ENCODE measurements at regions not wholly inside any gene's neighbourhood (a gene's known extent, or its start where the extent isn't known, plus 50 kb on each side); places are given as distances from the start of the nearest gene placed in this dataset.

DNA sequence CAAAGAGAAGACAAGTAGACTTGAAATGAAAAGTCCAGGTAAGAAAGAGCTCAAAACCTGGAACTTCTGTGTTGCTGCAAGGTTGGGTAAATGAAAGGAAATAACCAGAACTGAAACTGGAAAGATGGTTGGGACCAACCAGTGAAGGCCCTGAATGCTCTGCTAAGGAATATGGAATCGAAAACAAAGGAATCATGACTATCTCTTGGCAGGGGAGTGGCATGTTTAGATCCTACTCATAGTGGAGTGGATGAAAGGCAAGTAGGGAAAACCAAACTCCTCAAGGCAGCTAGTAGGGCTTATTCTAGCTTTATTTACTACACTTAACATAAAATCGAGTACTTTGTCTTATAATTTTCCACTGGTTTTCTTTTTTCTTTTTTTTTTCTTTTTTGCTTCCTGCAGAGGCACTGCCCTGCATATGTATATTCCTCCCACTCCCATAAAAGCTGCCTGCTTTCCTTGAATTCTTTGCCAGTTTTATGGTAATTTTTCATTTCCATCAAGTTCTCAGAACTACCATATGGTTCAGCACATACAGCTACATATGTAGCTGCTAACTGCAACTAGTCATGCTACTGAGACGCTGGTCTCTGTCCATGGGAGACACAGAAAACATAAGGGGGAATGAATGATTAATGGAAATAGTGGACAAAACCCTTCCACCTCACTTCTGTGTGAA, 247.1 kb upstream of the TMTC1 start:
- no peak for TF ChIP-seq POLR2A (IDR thresholded peaks at IDR 0.05)
- TF ChIP-seq EP300 (IDR thresholded peaks at IDR 0.05) = no peak
- TF ChIP-seq POLR2AphosphoS5 (IDR thresholded peaks at IDR 0.05) = no peak
- TF ChIP-seq, protein P1, sequence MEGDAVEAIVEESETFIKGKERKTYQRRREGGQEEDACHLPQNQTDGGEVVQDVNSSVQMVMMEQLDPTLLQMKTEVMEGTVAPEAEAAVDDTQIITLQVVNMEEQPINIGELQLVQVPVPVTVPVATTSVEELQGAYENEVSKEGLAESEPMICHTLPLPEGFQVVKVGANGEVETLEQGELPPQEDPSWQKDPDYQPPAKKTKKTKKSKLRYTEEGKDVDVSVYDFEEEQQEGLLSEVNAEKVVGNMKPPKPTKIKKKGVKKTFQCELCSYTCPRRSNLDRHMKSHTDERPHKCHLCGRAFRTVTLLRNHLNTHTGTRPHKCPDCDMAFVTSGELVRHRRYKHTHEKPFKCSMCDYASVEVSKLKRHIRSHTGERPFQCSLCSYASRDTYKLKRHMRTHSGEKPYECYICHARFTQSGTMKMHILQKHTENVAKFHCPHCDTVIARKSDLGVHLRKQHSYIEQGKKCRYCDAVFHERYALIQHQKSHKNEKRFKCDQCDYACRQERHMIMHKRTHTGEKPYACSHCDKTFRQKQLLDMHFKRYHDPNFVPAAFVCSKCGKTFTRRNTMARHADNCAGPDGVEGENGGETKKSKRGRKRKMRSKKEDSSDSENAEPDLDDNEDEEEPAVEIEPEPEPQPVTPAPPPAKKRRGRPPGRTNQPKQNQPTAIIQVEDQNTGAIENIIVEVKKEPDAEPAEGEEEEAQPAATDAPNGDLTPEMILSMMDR (IDR thresholded peaks at IDR 0.05) = no peak
- WGBS, 2 donors = 69 to 79% methylated on average over 3 of the region's 3 CpGs
- Histone ChIP-seq H3K27ac (no peak overlapping the region), H3K4me3 (no peak overlapping the region), H3K36me3 (no peaks in the 10 kb centered on the region), H3K27me3 (no peaks in the 10 kb centered on the region), H3K4me1 (no peaks in the 10 kb centered on the region), H3K9me3 (no peaks in the 10 kb centered on the region)
- intact Hi-C loops (cut with DNase I) = no loop called here
- no peak for DNase-seq

DNA sequence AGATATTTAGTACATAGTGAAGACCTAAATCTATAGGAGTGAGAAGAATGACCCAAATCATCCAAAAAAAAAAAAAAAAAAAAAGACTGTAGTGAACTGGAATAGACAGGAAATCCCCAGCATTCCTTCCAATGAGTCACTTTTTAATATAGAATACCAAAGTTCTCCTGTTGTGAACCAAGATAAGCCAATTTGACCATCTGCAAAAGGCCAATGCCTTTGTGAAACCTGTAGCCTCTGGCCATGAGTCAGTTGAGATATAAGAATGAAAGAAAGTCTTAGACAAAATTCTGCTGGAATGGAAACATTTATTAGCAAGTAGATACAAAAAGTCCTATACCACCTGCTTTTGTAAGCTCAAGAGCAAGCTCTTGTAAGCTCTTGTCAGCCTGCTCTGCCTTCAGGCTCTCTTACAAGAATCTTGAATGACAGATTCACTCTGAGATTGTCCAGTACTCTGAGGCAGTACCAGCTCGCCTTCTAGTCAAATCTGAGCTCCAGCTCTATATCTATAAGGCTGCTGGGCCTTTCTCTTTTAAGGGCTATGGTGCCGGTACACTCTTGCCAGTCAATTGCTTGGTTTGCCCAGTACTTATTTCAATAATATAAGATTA, 243.0 kb upstream of the TMTC1 start:
- DNase-seq = no peak
- H3K4me1 ChIP-seq = peaks cover 0 to 6% (median 3%) of the 10 kb centered on the region in 4 donors
- intact Hi-C loops (cut with DNase I) = no loop called here

DNA sequence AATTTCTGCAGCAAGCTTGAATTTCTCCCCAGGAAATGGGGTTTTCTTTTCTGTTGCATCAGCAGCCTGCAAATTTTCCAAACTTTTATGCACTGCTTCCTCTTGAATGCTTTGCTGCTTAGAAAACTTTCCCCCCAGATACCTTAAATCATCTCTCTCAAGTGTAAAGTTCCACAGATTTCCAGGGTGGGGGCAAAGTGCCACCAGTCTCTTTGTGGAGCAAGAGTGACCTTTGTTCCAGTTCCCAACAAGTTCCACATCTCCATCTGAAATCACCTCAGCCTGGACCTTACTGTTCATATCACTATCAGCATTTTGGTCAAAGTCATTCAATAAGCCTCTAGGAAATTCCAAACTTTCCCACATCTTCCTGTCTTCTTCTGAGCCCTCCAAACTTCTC, 241.6 kb upstream of the TMTC1 start:
- TF ChIP-seq POLR2AphosphoS5 (IDR thresholded peaks at IDR 0.05) (no peak), EP300 (IDR thresholded peaks at IDR 0.05) (no peak), POLR2A (IDR thresholded peaks at IDR 0.05) (no peak)
- TF ChIP-seq, protein P1 (IDR thresholded peaks at IDR 0.05) = no peak
- H3K27ac ChIP-seq = no peak overlapping the region
- no peak overlapping the region for H3K4me3 ChIP-seq
- H3K36me3 ChIP-seq = no peaks in the 10 kb centered on the region
- no peaks in the 10 kb centered on the region for H3K9me3 ChIP-seq
- H3K4me1 ChIP-seq = peaks cover 0 to 6% (median 3%) of the 10 kb centered on the region in 4 donors
- no peaks in the 10 kb centered on the region for H3K27me3 ChIP-seq
- DNase-seq = no peak
- intact Hi-C loops (cut with DNase I) = no loop called here

More for the DNA sequence above, 243.0 kb upstream of the TMTC1 start:
- no peak overlapping the region for H3K27ac ChIP-seq
- H3K36me3 ChIP-seq = no peaks in the 10 kb centered on the region
- H3K4me3 ChIP-seq = no peak overlapping the region
- H3K27me3 ChIP-seq = no peaks in the 10 kb centered on the region
- whole genome bisulfite sequencing, 2 donors = 57 to 82% methylated on average over 2 of the region's 2 CpGs
- TF ChIP-seq POLR2A (IDR thresholded peaks at IDR 0.05) (no peak), POLR2AphosphoS5 (IDR thresholded peaks at IDR 0.05) (no peak), EP300 (IDR thresholded peaks at IDR 0.05) (no peak)
- TF ChIP-seq, protein P1 (IDR thresholded peaks at IDR 0.05) = no peak
- H3K9me3 ChIP-seq = no peaks in the 10 kb centered on the region

DNA sequence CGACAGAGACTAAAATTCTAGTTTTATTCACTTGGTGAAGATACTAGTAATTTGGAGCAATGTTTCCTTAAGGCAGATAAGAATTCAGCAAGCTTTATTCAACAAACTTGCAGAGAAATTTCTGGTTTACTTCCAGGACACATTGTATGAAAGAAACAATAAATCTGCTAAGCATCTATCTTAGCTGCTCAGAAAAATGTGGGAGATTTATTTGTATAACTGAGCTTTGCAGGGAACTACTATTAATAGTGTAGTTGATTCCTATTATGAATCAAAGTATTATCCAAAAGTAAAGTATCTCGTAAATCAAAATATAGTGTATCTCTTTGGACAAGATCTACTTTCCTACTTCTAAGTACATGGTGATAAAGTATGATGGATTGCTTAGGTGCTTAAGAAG, 239.4 kb upstream of the TMTC1 start:
- WGBS, 2 donors = 73 to 87% methylated on average over 2 of the region's 2 CpGs
- H3K27ac ChIP-seq = no peak overlapping the region
- no peak for DNase-seq
- H3K36me3 ChIP-seq = no peaks in the 10 kb centered on the region
- H3K4me1 ChIP-seq = peaks cover 0 to 6% (median 3%) of the 10 kb centered on the region in 4 donors
- intact Hi-C loops (cut with DNase I) = no loop called here
- no peaks in the 10 kb centered on the region for H3K9me3 ChIP-seq
- H3K27me3 ChIP-seq = no peaks in the 10 kb centered on the region
- TF ChIP-seq, protein P1 (IDR thresholded peaks at IDR 0.05) = no peak
- TF ChIP-seq EP300 (IDR thresholded peaks at IDR 0.05) (no peak), POLR2A (IDR thresholded peaks at IDR 0.05) (no peak), POLR2AphosphoS5 (IDR thresholded peaks at IDR 0.05) (no peak)
- H3K4me3 ChIP-seq = no peak overlapping the region

Data from sigmoid colon (tissue), 6 donors.